NT2/D1 (cell line): ENCODE measurements at regions not wholly inside any gene's neighbourhood (a gene's known extent, or its start where the extent isn't known, plus 50 kb on each side); places are given as distances from the start of the nearest gene placed in this dataset.

Source experiments
- SUZ12 ChIP-seq: IDR thresholded peaks from 2 replicates; pipeline ENCODE4 v1.6.1; 2011; ENCODE audit not compliant: insufficient read length, insufficient read depth; ENCODE audit errors: extremely low read depth
- YY1 ChIP-seq: IDR thresholded peaks from 2 replicates; pipeline ENCODE4 v1.6.1; 2011; ENCODE audit not compliant: insufficient read length, insufficient read depth
- ZNF274 ChIP-seq: IDR thresholded peaks from 2 replicates; pipeline ENCODE4 v1.6.1; 2011; ENCODE audit warnings: mild to moderate bottlenecking, low read depth, low read length

- TF ChIP-seq YY1 (no peak), ZNF274 (no peak), SUZ12 (no peak)
Measured at GRCh38 chr4:119750771-119751170, 122.2 kb upstream of the PDE5A start.
